Hematopoietic multipotent progenitor cell treated with erythropoietin and hydrocortisone succinate and interleukin-3 and kit ligand, for 6 days (in vitro differentiated cells): ENCODE measurements at regions not wholly inside any gene's neighbourhood (a gene's known extent, or its start where the extent isn't known, plus 50 kb on each side); places are given as distances from the start of the nearest gene placed in this dataset.
"Not testable (repeated sequence)": the region's sequence is repeated elsewhere in the genome, so short reads cannot be mapped to it uniquely, and the experiment has no call there.

Experiments
- DNase-seq: peaks from one replicate; pipeline ENCODE4 v3.0.0-alpha.2; 2015

GRCh38 chr9:18299449-18299848, 174.5 kb upstream of the ADAMTSL1 start:
- DNase-seq = no peak

GRCh38 chr9:18305167-18305806, 168.7 kb upstream of the ADAMTSL1 start:
- not testable (repeated sequence) for DNase-seq

GRCh38 chr9:18314316-18314715, 159.6 kb upstream of the ADAMTSL1 start:
- no peak for DNase-seq

- DNase-seq = no peak
Measured at GRCh38 chr9:18317896-18318295, 156.1 kb upstream of the ADAMTSL1 start.

GRCh38 chr9:18319918-18320445, 154.0 kb upstream of the ADAMTSL1 start:
- DNase-seq = no peak

- DNase-seq = no peak
Measured at GRCh38 chr9:18324928-18325745, 148.8 kb upstream of the ADAMTSL1 start.

GRCh38 chr9:18325746-18326011, 148.3 kb upstream of the ADAMTSL1 start:
- not testable (repeated sequence) for DNase-seq

- DNase-seq = no peak
Measured at GRCh38 chr9:18327121-18327520, 146.8 kb upstream of the ADAMTSL1 start.

GRCh38 chr9:18330401-18331309, 143.3 kb upstream of the ADAMTSL1 start:
- no peak for DNase-seq

- DNase-seq = no peak
Measured at GRCh38 chr9:18331310-18331684, 142.7 kb upstream of the ADAMTSL1 start.

- no peak for DNase-seq
Measured at GRCh38 chr9:18331808-18332209, 142.1 kb upstream of the ADAMTSL1 start.

GRCh38 chr9:18333157-18333556, 140.8 kb upstream of the ADAMTSL1 start:
- no peak for DNase-seq

- DNase-seq = no peak
Measured at GRCh38 chr9:18335825-18336224, 138.1 kb upstream of the ADAMTSL1 start.

- DNase-seq = no peak
Measured at GRCh38 chr9:18338042-18338441, 135.9 kb upstream of the ADAMTSL1 start.

GRCh38 chr9:18343784-18344183, 130.2 kb upstream of the ADAMTSL1 start:
- no peak for DNase-seq

- no peak for DNase-seq
Measured at GRCh38 chr9:18346745-18347144, 127.2 kb upstream of the ADAMTSL1 start.

- no peak for DNase-seq
Measured at GRCh38 chr9:18347386-18348082, 126.4 kb upstream of the ADAMTSL1 start.

GRCh38 chr9:18348083-18348475, 125.9 kb upstream of the ADAMTSL1 start:
- no peak for DNase-seq

GRCh38 chr9:18349530-18349929, 124.4 kb upstream of the ADAMTSL1 start:
- DNase-seq = no peak

GRCh38 chr9:18350036-18350435, 123.9 kb upstream of the ADAMTSL1 start:
- DNase-seq = no peak

- DNase-seq = no peak
Measured at GRCh38 chr9:18350995-18351595, 122.9 kb upstream of the ADAMTSL1 start.

- DNase-seq = no peak
Measured at GRCh38 chr9:18352711-18353110, 121.2 kb upstream of the ADAMTSL1 start.
